Calu3 (cell line): ENCODE measurements at regions not wholly inside any gene's neighbourhood (a gene's known extent, or its start where the extent isn't known, plus 50 kb on each side); places are given as distances from the start of the nearest gene placed in this dataset.

Source experiments
- BruUV-seq: library from RNA; stranded (reverse); fragments of 400-500 nt; replicated peaks from 2 replicates; lab custom pipeline; 2021; lab: Mats Ljungman, UMichigan
- CTCF ChIA-PET: fragments of 300-600 bp; sonication (Branson Sonifier 250); formaldehyde crosslinking; loops from one replicate; lab custom pipeline; 2022; ENCODE audit warnings: antibody characterized with exemption; lab: Charles Lee
- DNase-seq: peaks from one replicate; pipeline ENCODE4 v3.0.0; 2022
- H3K27ac Mint-ChIP-seq: one replicate; pipeline ENCODE4 v1.8.0; 2022; ENCODE audit warnings: mixed read lengths; ENCODE audit not compliant: unreplicated experiment
- H3K27me3 Mint-ChIP-seq: one replicate; pipeline ENCODE4 v1.8.0; 2022; ENCODE audit warnings: mixed read lengths; ENCODE audit not compliant: unreplicated experiment
- H3K36me3 Mint-ChIP-seq: one replicate; pipeline ENCODE4 v1.8.0; 2022; ENCODE audit warnings: mild to moderate bottlenecking, moderate library complexity, mixed read lengths; ENCODE audit not compliant: insufficient read depth, unreplicated experiment
- H3K4me1 Mint-ChIP-seq: one replicate; pipeline ENCODE4 v1.8.0; 2022; ENCODE audit warnings: mild to moderate bottlenecking, low read depth, mixed read lengths; ENCODE audit not compliant: unreplicated experiment
- H3K4me3 Mint-ChIP-seq: one replicate; pipeline ENCODE4 v1.8.0; 2022; ENCODE audit warnings: mild to moderate bottlenecking, low read depth, moderate library complexity, mixed read lengths; ENCODE audit not compliant: unreplicated experiment
- H3K9me3 Mint-ChIP-seq: one replicate; pipeline ENCODE4 v1.8.0; 2022; ENCODE audit warnings: low read depth, mixed read lengths; ENCODE audit not compliant: unreplicated experiment
- intact Hi-C: fragments of 100-400 bp; cut with micrococcal nuclease; formaldehyde crosslinking; loops from one replicate; pipeline ENCODE4 v1.10.0; 2022; ENCODE audit not compliant: unreplicated experiment
- TF ChIP-seq, protein P1 (sequence below): fragments of 200-600 bp; IDR thresholded peaks from one replicate; pipeline ENCODE4 v1.8.0; 2022; ENCODE audit warnings: antibody characterized with exemption; ENCODE audit not compliant: unreplicated experiment

DNA sequence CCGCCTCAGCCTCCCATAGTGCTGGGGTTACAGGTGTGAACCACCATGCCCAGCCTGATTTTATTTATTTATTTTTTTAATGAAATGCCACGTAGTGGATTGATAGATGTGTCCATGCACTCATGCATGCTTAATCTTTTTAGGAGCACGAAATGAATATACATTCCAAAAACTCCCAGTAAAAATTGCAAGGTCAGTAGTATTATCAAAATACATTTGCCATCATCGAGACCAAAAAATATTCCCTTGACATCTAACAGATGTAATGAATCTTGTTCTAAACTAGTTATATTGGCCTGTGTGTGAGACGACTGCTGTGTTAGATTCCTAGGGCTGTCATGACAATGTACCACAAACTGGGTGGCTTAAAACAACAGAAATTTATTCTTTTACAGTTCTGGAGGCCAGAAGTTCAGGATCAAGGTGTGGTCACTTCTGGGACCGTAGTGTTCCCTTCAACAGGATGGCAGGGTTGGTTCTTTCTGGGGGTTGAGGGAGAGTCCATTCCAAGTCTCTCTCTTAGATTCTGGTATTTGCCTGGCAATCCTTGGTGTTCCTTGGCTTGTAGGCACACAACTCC, 56.1 kb upstream of the UBL3 start:
- no TSS peak for BruUV-seq
- Mint-ChIP-seq H3K4me1 (peaks cover 15% of the 10 kb centered on the region), H3K36me3 (no peaks in the 10 kb centered on the region), H3K27ac (no peak overlapping the region), H3K27me3 (no peaks in the 10 kb centered on the region), H3K9me3 (no peaks in the 10 kb centered on the region), H3K4me3 (no peak overlapping the region)
- intact Hi-C loops: no loop called here
- DNase-seq: no peak
- CTCF ChIA-PET: interaction anchor here (0.7 kb wide), 1 partner anchor 17 kb away, joined by 3 read pairs; no protein-coding TSS in a partner anchor
- TF ChIP-seq, protein P1, sequence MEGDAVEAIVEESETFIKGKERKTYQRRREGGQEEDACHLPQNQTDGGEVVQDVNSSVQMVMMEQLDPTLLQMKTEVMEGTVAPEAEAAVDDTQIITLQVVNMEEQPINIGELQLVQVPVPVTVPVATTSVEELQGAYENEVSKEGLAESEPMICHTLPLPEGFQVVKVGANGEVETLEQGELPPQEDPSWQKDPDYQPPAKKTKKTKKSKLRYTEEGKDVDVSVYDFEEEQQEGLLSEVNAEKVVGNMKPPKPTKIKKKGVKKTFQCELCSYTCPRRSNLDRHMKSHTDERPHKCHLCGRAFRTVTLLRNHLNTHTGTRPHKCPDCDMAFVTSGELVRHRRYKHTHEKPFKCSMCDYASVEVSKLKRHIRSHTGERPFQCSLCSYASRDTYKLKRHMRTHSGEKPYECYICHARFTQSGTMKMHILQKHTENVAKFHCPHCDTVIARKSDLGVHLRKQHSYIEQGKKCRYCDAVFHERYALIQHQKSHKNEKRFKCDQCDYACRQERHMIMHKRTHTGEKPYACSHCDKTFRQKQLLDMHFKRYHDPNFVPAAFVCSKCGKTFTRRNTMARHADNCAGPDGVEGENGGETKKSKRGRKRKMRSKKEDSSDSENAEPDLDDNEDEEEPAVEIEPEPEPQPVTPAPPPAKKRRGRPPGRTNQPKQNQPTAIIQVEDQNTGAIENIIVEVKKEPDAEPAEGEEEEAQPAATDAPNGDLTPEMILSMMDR: no peak

GRCh38 chr13:29905845-29906244, 55.4 kb upstream of the UBL3 start:
- no peaks in the 10 kb centered on the region for H3K27me3 Mint-ChIP-seq
- H3K27ac Mint-ChIP-seq: no peak overlapping the region
- BruUV-seq: no TSS peak
- TF ChIP-seq, protein P1: no peak
- intact Hi-C loops: no loop called here
- H3K4me3 Mint-ChIP-seq: no peak overlapping the region
- CTCF ChIA-PET: interaction anchor here (0.7 kb wide), 3 partner anchors 13 to 18 kb away, joined by 3 to 5 read pairs (median 3); no protein-coding TSS in a partner anchor
- no peaks in the 10 kb centered on the region for H3K36me3 Mint-ChIP-seq
- H3K4me1 Mint-ChIP-seq: peaks cover 16% of the 10 kb centered on the region
- no peaks in the 10 kb centered on the region for H3K9me3 Mint-ChIP-seq
- DNase-seq: peak; percentile 42

GRCh38 chr13:29903996-29904395, 53.6 kb upstream of the UBL3 start:
- H3K4me3 Mint-ChIP-seq: no peak overlapping the region
- H3K9me3 Mint-ChIP-seq: no peaks in the 10 kb centered on the region
- no peak overlapping the region for H3K27ac Mint-ChIP-seq
- H3K36me3 Mint-ChIP-seq: no peaks in the 10 kb centered on the region
- DNase-seq: no peak
- peaks cover 16% of the 10 kb centered on the region for H3K4me1 Mint-ChIP-seq
- TF ChIP-seq, protein P1: no peak
- no peaks in the 10 kb centered on the region for H3K27me3 Mint-ChIP-seq
- intact Hi-C loops: no loop called here
- CTCF ChIA-PET: no interaction called here
- no TSS peak for BruUV-seq

GRCh38 chr13:29903543-29903942, 53.1 kb upstream of the UBL3 start:
- CTCF ChIA-PET: no interaction called here
- Mint-ChIP-seq H3K27ac (no peak overlapping the region), H3K9me3 (no peaks in the 10 kb centered on the region), H3K27me3 (no peaks in the 10 kb centered on the region), H3K36me3 (no peaks in the 10 kb centered on the region), H3K4me3 (no peak overlapping the region), H3K4me1 (peaks cover 16% of the 10 kb centered on the region)
- intact Hi-C loops: no loop called here
- no TSS peak for BruUV-seq
- no peak for DNase-seq
- TF ChIP-seq, protein P1: no peak
